Mesothelial cell of epicardium (in vitro differentiated cells): ENCODE measurements at regions not wholly inside any gene's neighbourhood (a gene's known extent, or its start where the extent isn't known, plus 50 kb on each side); places are given as distances from the start of the nearest gene placed in this dataset.
A peak's percentile ranks its signal among the peaks of the same experiment; 100 is the strongest.

ENCODE experiments used
- DNase-seq, 2 experiments: peaks; one replicate each; pipeline ENCODE4 v3.0.0; 2021; ENCODE audit warnings: low spot score in 2 of 2; ENCODE audit not compliant: unreplicated experiment in 2 of 2
- H3K27ac Mint-ChIP-seq: 2 replicates; pipeline ENCODE4 v1.8.0; 2021; ENCODE audit warnings: mixed read lengths
- H3K27me3 Mint-ChIP-seq: 2 replicates; pipeline ENCODE4 v1.8.0; 2021; ENCODE audit warnings: low read depth, mixed read lengths
- H3K36me3 Mint-ChIP-seq: 2 replicates; pipeline ENCODE4 v1.8.0; 2021; ENCODE audit warnings: mixed read lengths
- H3K4me1 Mint-ChIP-seq: 2 replicates; pipeline ENCODE4 v1.8.0; 2021; ENCODE audit warnings: mixed read lengths
- H3K4me3 Mint-ChIP-seq: 2 replicates; pipeline ENCODE4 v1.8.0; 2021; ENCODE audit warnings: mild to moderate bottlenecking, moderate library complexity, mixed read lengths
- H3K9me3 Mint-ChIP-seq: 2 replicates; pipeline ENCODE4 v1.8.0; 2021; ENCODE audit warnings: mixed read lengths
- TF ChIP-seq, protein P1 (sequence below): fragments of 200-600 bp; sonication (generic); IDR thresholded peaks from one replicate; pipeline ENCODE4 v1.5.0; 2021; ENCODE audit warnings: antibody characterized with exemption; ENCODE audit not compliant: unreplicated experiment

DNA sequence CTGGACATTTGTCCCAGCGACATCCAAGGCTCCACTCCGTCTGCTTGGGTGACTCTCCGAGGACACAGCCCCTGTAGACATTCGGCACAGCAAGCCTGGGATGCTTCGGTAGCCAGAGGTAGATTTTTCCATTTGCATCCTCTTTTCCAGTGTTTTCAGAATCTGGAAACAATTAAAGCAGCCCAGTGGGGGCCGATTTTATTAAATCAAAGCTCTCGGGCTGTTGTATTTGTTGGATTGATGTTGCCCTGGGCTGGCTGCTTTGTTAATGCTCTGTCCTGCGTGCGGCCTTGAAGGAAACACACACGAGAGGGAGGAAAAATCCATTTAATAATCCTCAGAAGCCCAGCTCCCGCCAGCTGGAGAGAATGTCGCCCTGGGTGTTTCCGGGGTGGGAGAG is 158.1 kb upstream of the CIBAR2 start:
- Mint-ChIP-seq H3K4me1 (peaks cover 22% of the 10 kb centered on the region), H3K27me3 (peaks cover under 1% of the 10 kb centered on the region), H3K9me3 (no peaks in the 10 kb centered on the region), H3K4me3 (no peak overlapping the region), H3K27ac (peak overlapping the region; percentile 84), H3K36me3 (no peaks in the 10 kb centered on the region)
- TF ChIP-seq, protein P1, sequence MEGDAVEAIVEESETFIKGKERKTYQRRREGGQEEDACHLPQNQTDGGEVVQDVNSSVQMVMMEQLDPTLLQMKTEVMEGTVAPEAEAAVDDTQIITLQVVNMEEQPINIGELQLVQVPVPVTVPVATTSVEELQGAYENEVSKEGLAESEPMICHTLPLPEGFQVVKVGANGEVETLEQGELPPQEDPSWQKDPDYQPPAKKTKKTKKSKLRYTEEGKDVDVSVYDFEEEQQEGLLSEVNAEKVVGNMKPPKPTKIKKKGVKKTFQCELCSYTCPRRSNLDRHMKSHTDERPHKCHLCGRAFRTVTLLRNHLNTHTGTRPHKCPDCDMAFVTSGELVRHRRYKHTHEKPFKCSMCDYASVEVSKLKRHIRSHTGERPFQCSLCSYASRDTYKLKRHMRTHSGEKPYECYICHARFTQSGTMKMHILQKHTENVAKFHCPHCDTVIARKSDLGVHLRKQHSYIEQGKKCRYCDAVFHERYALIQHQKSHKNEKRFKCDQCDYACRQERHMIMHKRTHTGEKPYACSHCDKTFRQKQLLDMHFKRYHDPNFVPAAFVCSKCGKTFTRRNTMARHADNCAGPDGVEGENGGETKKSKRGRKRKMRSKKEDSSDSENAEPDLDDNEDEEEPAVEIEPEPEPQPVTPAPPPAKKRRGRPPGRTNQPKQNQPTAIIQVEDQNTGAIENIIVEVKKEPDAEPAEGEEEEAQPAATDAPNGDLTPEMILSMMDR = no peak
- DNase-seq = no peak

DNA sequence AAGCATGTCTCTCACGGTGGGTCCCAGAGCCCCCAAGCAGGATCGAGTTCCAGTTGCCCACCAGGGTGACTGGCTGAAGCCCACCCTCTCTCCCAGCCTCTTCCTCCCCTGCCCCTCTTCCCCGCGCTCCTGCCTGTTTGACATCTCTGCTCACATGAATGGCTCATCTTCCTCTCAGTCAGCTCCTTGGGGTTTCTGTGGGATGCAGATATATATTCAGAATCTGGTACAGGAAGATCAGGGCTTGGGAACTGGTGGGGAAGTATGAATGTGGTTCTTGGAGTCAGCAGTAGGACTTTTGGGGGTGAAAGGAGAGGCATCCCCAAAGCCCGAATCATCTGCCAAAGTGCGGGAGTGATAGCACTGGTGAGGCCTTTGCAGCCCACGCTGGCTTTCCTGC is 158.9 kb upstream of the CIBAR2 start:
- Mint-ChIP-seq H3K4me3 (no peak overlapping the region), H3K4me1 (peaks cover 18% of the 10 kb centered on the region), H3K27ac (peak overlapping the region; percentile 84), H3K27me3 (no peaks in the 10 kb centered on the region), H3K36me3 (no peaks in the 10 kb centered on the region), H3K9me3 (no peaks in the 10 kb centered on the region)
- DNase-seq = no peak
- TF ChIP-seq, protein P1 = no peak

DNA sequence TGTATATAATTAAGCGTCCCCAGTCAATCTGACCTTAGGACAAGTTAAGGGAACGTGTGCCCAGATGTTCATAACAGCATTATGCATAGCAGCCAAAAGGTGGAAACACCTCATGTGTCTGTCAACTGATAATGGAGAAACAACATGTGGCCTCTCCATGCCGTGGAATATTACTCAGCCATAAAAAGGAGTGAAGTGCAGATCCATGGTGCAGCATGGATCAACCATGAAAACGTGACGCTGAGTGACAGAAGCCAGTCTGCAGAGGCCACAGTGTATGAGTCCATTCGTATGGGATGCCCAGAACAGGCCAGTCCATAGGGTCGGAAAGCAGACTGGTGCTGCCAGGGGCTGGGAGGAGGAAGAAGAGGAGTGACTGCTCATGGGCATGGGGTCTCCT is 161.0 kb upstream of the CIBAR2 start:
- H3K4me3 Mint-ChIP-seq = no peak overlapping the region
- H3K36me3 Mint-ChIP-seq = no peaks in the 10 kb centered on the region
- peaks cover 18% of the 10 kb centered on the region for H3K4me1 Mint-ChIP-seq
- no peaks in the 10 kb centered on the region for H3K9me3 Mint-ChIP-seq
- H3K27ac Mint-ChIP-seq = no peak overlapping the region
- TF ChIP-seq, protein P1 = no peak
- no peak for DNase-seq
- no peaks in the 10 kb centered on the region for H3K27me3 Mint-ChIP-seq

DNA sequence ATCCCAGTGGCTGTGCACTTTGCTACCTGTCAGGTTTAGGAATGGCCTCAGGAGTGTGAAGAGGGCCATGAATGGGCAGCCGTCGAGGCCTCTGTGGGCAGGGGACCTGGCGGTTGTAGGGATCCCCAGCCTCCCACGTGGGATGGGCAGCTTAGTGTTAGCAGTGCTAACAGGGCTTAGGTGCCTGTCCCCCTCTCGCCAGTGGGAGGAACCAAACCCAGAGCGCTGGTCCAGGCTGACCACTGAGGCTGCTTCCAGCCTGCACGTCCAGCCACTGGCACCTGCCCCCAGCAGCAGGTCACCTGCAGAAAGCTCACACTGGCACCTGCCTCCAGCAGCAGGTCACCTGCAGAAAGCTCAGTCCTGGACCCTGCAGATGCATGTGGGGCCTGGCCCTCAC is 162.2 kb upstream of the CIBAR2 start:
- Mint-ChIP-seq H3K27ac (no peak overlapping the region), H3K27me3 (no peaks in the 10 kb centered on the region), H3K9me3 (no peaks in the 10 kb centered on the region), H3K36me3 (no peaks in the 10 kb centered on the region), H3K4me1 (peaks cover 26% of the 10 kb centered on the region), H3K4me3 (no peak overlapping the region)
- DNase-seq = no peak
- TF ChIP-seq, protein P1 = no peak

DNA sequence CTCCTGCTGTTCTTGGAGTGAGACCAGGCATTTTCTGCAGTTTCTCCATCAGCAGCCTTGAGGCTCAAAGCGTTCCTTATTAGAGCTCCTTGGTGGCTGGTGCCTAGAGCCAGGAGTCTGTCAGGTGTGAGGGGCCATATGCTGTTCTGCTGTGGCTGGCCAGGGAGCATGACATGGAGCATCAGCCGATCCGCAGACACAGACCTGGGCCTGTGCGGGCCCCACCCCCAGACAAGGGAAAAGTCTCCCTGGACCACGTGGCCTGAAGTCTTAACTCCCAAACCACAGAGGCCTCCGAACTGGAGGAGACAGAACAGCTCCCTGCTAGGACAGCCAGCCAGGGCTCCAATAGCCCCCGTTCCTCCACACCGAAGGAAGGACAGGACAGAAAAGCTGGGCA is 162.7 kb upstream of the CIBAR2 start:
- Mint-ChIP-seq H3K27ac (no peak overlapping the region), H3K36me3 (no peaks in the 10 kb centered on the region), H3K4me3 (no peak overlapping the region), H3K4me1 (peaks cover 30% of the 10 kb centered on the region), H3K9me3 (no peaks in the 10 kb centered on the region), H3K27me3 (no peaks in the 10 kb centered on the region)
- TF ChIP-seq, protein P1 = no peak
- DNase-seq = no peak
